Gastroesophageal sphincter (tissue), 4 donors: ENCODE measurements at regions not wholly inside any gene's neighbourhood (a gene's known extent, or its start where the extent isn't known, plus 50 kb on each side); places are given as distances from the start of the nearest gene placed in this dataset.

Source experiments
- ATAC-seq: fragments of 150-250 bp; one replicate; pipeline ENCODE4 v1.9.1; 2016; ENCODE audit warnings: mild to moderate bottlenecking, moderate library complexity
- H3K27ac ChIP-seq, 4 donors: fragments of 200-600 bp; sonication (generic) in 3 of 4; 1 replicate in 3 of 4; 2 replicates in 1 of 4; pipeline ENCODE4 v1.5.1; 2016 to 2019
- H3K27me3 ChIP-seq: fragments of 200-600 bp; sonication (generic); one replicate; pipeline ENCODE4 v1.5.1; 2019
- H3K36me3 ChIP-seq, 2 donors: fragments of 200-600 bp; sonication (generic); one replicate each; pipeline ENCODE4 v1.5.1; 2019; ENCODE audit warnings: control low read depth in 1 of 2
- H3K4me1 ChIP-seq, 3 donors: fragments of 200-600 bp; sonication (generic); 1 replicate in 2 of 3; 2 replicates in 1 of 3; pipeline ENCODE4 v1.5.1; 2016 to 2019; ENCODE audit warnings: control low read depth in 2 of 3
- H3K4me3 ChIP-seq, 2 donors: fragments of 200-600 bp; sonication (generic); one replicate each; pipeline ENCODE4 v1.5.1; 2019; ENCODE audit warnings: mild to moderate bottlenecking in 1 of 2, moderate library complexity in 1 of 2
- H3K9me3 ChIP-seq, 3 donors: fragments of 200-600 bp; sonication (generic); one replicate each; pipeline ENCODE4 v1.5.1; 2017 to 2019; ENCODE audit warnings: control low read depth in 2 of 3
- EP300 ChIP-seq: sonication (generic); formaldehyde crosslinking; IDR thresholded peaks from one replicate; pipeline ENCODE4 v1.6.1; 2017; ENCODE audit warnings: antibody characterized with exemption, mild to moderate bottlenecking
- POLR2A ChIP-seq, 2 donors: fragments of 450-650 bp; IDR thresholded peaks; one replicate each; pipeline ENCODE4 v1.6.1; 2017; ENCODE audit warnings: antibody characterized with exemption in 2 of 2, mild to moderate bottlenecking in 2 of 2, moderate library complexity in 1 of 2
- POLR2AphosphoS5 ChIP-seq: sonication (generic); formaldehyde crosslinking; IDR thresholded peaks from one replicate; pipeline ENCODE4 v1.6.1; 2017; ENCODE audit warnings: antibody characterized with exemption
- WGBS, 2 donors: methylation state at CpG; one replicate each; pipeline ENCODE4 v1.1.5; 2018; ENCODE audit warnings: low coverage in 1 of 2; 5-methylcytosine and 5-hydroxymethylcytosine counted together
- TF ChIP-seq, protein P1 (sequence below), 4 experiments: fragments of 200-600 bp in 2 of 4; fragments of 450-650 bp in 2 of 4; sonication (generic) in 1 of 4; IDR thresholded peaks; one replicate each; pipeline ENCODE4 v1.5.1; 2017 to 2019; ENCODE audit warnings: antibody characterized with exemption in 4 of 4, mild to moderate bottlenecking in 2 of 4, moderate library complexity in 2 of 4

- no peaks in the 10 kb centered on the region for H3K4me1 ChIP-seq
- no peaks in the 10 kb centered on the region for H3K36me3 ChIP-seq
- H3K4me3 ChIP-seq = no peak overlapping the region
- H3K9me3 ChIP-seq = no peaks in the 10 kb centered on the region
- no peaks in the 10 kb centered on the region for H3K27me3 ChIP-seq
- ATAC-seq = no peak
- TF ChIP-seq POLR2AphosphoS5 (no peak), POLR2A (IDR thresholded peaks at IDR 0.05) (no peak), EP300 (no peak)
- TF ChIP-seq, protein P1, sequence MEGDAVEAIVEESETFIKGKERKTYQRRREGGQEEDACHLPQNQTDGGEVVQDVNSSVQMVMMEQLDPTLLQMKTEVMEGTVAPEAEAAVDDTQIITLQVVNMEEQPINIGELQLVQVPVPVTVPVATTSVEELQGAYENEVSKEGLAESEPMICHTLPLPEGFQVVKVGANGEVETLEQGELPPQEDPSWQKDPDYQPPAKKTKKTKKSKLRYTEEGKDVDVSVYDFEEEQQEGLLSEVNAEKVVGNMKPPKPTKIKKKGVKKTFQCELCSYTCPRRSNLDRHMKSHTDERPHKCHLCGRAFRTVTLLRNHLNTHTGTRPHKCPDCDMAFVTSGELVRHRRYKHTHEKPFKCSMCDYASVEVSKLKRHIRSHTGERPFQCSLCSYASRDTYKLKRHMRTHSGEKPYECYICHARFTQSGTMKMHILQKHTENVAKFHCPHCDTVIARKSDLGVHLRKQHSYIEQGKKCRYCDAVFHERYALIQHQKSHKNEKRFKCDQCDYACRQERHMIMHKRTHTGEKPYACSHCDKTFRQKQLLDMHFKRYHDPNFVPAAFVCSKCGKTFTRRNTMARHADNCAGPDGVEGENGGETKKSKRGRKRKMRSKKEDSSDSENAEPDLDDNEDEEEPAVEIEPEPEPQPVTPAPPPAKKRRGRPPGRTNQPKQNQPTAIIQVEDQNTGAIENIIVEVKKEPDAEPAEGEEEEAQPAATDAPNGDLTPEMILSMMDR (IDR thresholded peaks at IDR 0.05) = no peak
- 77 to 95% methylated on average over 2 of the region's 2 CpGs for WGBS, 2 donors
- no peak overlapping the region for H3K27ac ChIP-seq
Measured at GRCh38 chrX:82127228-82128123, 925.6 kb downstream of the SH3BGRL start.

DNA sequence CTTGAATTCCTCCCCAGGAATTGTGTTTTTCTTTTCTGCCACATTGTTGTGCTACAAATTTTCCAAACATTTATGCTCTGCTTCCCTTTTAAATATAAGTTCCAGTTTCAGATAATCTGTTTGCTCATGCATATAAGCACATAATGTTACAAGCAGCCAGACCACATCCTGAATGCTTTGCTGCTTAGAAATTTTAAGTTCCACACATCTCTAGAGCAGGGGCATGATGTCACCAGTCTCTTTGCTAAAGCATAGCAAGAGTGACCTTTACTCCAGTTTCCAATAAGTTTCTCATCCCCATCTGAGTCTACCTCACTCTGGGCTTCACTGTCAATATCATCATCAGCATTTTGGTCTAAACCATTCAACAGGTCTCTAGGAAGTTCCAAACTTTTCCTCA is 932.5 kb downstream of the SH3BGRL start:
- Histone ChIP-seq H3K4me1 (no peaks in the 10 kb centered on the region), H3K4me3 (no peak overlapping the region), H3K9me3 (no peaks in the 10 kb centered on the region), H3K36me3 (no peaks in the 10 kb centered on the region), H3K27me3 (no peaks in the 10 kb centered on the region), H3K27ac (no peak overlapping the region)
- TF ChIP-seq, protein P1 (IDR thresholded peaks at IDR 0.05) = no peak
- no peak for TF ChIP-seq EP300
- ATAC-seq = no peak

GRCh38 chrX:82141942-82142341 is 940.0 kb downstream of the SH3BGRL start:
- WGBS, 2 donors = 70% methylated on average over 1 of the region's 1 CpG; no CpG with 5 or more reads in 1 of the 2 donors
- no peaks in the 10 kb centered on the region for H3K9me3 ChIP-seq

DNA sequence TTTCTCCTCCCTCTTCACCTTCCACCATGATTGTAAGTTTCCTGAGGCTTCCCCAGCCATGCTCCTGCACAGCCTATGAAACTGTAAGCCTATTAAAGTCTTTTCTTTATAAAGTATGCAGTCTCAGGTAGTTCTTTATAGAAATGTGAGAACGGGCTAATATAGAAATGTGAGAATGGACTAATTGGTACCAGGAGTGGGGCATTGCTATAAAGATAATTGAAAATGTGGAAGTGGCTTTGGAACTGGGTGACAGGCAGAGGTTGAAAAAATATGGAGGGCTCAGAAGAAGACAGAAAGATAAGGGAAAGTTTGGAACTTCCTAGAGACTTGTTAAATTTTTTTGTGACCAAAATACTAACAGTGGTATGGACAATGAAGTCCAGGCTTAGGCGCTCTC is 959.3 kb downstream of the SH3BGRL start:
- Histone ChIP-seq H3K27me3 (no peaks in the 10 kb centered on the region), H3K36me3 (no peaks in the 10 kb centered on the region), H3K27ac (no peak overlapping the region), H3K9me3 (no peaks in the 10 kb centered on the region), H3K4me1 (no peaks in the 10 kb centered on the region), H3K4me3 (no peak overlapping the region)
- no peak for ATAC-seq
- no peak for TF ChIP-seq POLR2A (IDR thresholded peaks at IDR 0.05)
- TF ChIP-seq, protein P1 (IDR thresholded peaks at IDR 0.05) = no peak
- no peak for TF ChIP-seq EP300
- no peak for TF ChIP-seq POLR2AphosphoS5
- 56 to 100% methylated on average over 1 to 2 of the region's 2 CpGs for WGBS, 2 donors

More at GRCh38 chrX:82141942-82142341, 940.0 kb downstream of the SH3BGRL start:
- H3K36me3 ChIP-seq = no peaks in the 10 kb centered on the region
- ATAC-seq = no peak
- H3K4me1 ChIP-seq = no peaks in the 10 kb centered on the region
- TF ChIP-seq, protein P1 (IDR thresholded peaks at IDR 0.05) = no peak
- TF ChIP-seq EP300 = no peak
- TF ChIP-seq POLR2A (IDR thresholded peaks at IDR 0.05) = no peak
- no peak for TF ChIP-seq POLR2AphosphoS5
- no peaks in the 10 kb centered on the region for H3K27me3 ChIP-seq
- H3K4me3 ChIP-seq = no peak overlapping the region
- H3K27ac ChIP-seq = no peak overlapping the region

GRCh38 chrX:82163701-82164100 is 961.8 kb downstream of the SH3BGRL start:
- no peak for ATAC-seq
- Histone ChIP-seq H3K4me1 (no peaks in the 10 kb centered on the region), H3K27me3 (no peaks in the 10 kb centered on the region), H3K4me3 (no peak overlapping the region), H3K27ac (no peak overlapping the region), H3K36me3 (no peaks in the 10 kb centered on the region), H3K9me3 (no peaks in the 10 kb centered on the region)
- TF ChIP-seq EP300 = no peak
